ENCODE measurements at regions not wholly inside any gene's neighbourhood (a gene's known extent, or its start where the extent isn't known, plus 50 kb on each side); places are given as distances from the start of the nearest gene placed in this dataset.

DNA sequence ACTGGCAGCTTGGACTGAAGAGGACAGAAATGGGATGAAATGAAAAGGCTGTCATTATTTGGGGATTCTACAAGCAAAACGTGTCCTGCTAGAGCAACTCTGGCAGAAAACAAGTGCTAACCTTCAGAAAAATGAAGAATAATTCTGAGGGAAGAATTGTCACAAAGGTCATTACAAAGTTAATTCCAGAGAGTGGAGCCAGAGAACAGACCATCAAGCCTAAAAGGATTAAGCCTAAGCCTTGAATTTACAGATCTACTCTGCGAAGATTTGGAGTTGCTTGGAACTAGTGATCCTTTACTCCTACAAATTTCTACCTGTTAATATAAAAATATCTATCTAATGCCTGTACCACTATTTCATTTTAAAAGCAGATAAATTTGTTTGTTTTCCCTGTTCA lies 1077.3 kb upstream of the CNTN5 start:
- H3K4me1 ChIP-seq (ENCODE audit: control insufficient read depth, extremely low read depth, insufficient read depth, low read length) = no peaks in the 10 kb centered on the region
- dilution Hi-C loops (cut with MboI; ENCODE audit: extremely low pct_ligation_motif_present, low sequenced_read_pairs) = no loop called here
- H3K36me3 ChIP-seq (ENCODE audit: control insufficient read depth in 2 of 2, extremely low read depth in 1 of 2, insufficient read depth in 2 of 2, low read length in 2 of 2) = no peaks in the 10 kb centered on the region
- no peak overlapping the region for H3K9ac ChIP-seq (ENCODE audit: control insufficient read depth, extremely low read depth, insufficient read depth, low read length)
- TF ChIP-seq EZH2 (IDR thresholded peaks at IDR 0.05; ENCODE audit: low read length) = no peak
- no peak overlapping the region for H3K4me3 ChIP-seq (ENCODE audit: control insufficient read depth in 2 of 3, extremely low read depth in 1 of 3, insufficient read depth in 2 of 3, low read depth in 1 of 3, low read length in 3 of 3)
- FAIRE-seq (no peak), DNase-seq (ENCODE audit: low read depth, low spot score) (no peak)
- H3K9me3 ChIP-seq (ENCODE audit: control insufficient read depth, low read depth, low read length) = no peaks in the 10 kb centered on the region
- H2AFZ ChIP-seq (ENCODE audit: control insufficient read depth, low read length) = no peak overlapping the region
- H3K79me2 ChIP-seq (ENCODE audit: control insufficient read depth, insufficient read depth, low read length) = no peaks in the 10 kb centered on the region
- H4K20me1 ChIP-seq (ENCODE audit: control insufficient read depth, extremely low read depth, insufficient read depth, low read length) = no peaks in the 10 kb centered on the region
- H3K27me3 ChIP-seq (ENCODE audit: control insufficient read depth, extremely low read depth, insufficient read depth, low read length) = no peaks in the 10 kb centered on the region
- H3K27ac ChIP-seq (ENCODE audit: control insufficient read depth, insufficient read depth, low read length) = no peak overlapping the region
- H3K4me2 ChIP-seq (ENCODE audit: control insufficient read depth, extremely low read depth, insufficient read depth, low read depth, low read length) = no peak overlapping the region
- no peaks in the 10 kb centered on the region for H3K9me1 ChIP-seq (ENCODE audit: control insufficient read depth, extremely low read depth, insufficient read depth, low read length)

DNA sequence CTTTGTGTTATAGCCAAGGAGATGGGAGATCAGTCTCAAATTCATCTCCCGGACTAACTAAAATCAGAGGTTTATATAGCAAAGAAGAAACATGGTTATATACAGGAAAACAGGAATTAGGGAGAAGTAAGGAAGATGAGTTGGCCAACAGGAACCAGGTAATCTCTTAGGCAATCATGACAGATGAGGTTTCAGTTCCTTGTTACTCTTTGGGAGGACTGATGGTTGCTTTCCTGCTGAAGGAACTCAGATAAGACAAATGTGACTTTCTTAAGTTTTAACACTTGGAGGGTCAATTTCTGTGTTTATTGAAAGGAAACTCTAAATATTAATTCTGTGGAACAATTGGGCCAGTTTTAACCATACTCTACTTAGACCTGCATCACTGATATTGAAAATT lies 1072.0 kb upstream of the CNTN5 start:
- no peak overlapping the region for H3K4me3 ChIP-seq (ENCODE audit: control insufficient read depth in 2 of 3, extremely low read depth in 1 of 3, insufficient read depth in 2 of 3, low read depth in 1 of 3, low read length in 3 of 3)
- TF ChIP-seq, protein P1, sequence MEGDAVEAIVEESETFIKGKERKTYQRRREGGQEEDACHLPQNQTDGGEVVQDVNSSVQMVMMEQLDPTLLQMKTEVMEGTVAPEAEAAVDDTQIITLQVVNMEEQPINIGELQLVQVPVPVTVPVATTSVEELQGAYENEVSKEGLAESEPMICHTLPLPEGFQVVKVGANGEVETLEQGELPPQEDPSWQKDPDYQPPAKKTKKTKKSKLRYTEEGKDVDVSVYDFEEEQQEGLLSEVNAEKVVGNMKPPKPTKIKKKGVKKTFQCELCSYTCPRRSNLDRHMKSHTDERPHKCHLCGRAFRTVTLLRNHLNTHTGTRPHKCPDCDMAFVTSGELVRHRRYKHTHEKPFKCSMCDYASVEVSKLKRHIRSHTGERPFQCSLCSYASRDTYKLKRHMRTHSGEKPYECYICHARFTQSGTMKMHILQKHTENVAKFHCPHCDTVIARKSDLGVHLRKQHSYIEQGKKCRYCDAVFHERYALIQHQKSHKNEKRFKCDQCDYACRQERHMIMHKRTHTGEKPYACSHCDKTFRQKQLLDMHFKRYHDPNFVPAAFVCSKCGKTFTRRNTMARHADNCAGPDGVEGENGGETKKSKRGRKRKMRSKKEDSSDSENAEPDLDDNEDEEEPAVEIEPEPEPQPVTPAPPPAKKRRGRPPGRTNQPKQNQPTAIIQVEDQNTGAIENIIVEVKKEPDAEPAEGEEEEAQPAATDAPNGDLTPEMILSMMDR (optimal IDR thresholded peaks at IDR 0.05 in 1 of 3, IDR thresholded peaks at IDR 0.05 in 1 of 3, conservative IDR thresholded peaks at IDR 0.05 in 1 of 3; ENCODE audit: extremely low read depth in 1 of 3, insufficient read depth in 2 of 3, low read length in 3 of 3) = no peak
- TF ChIP-seq EZH2 (IDR thresholded peaks at IDR 0.05; ENCODE audit: low read length) = no peak
- no peaks in the 10 kb centered on the region for H3K4me1 ChIP-seq (ENCODE audit: control insufficient read depth, extremely low read depth, insufficient read depth, low read length)
- FAIRE-seq = no peak
- no peaks in the 10 kb centered on the region for H3K9me1 ChIP-seq (ENCODE audit: control insufficient read depth, extremely low read depth, insufficient read depth, low read length)
- no peak overlapping the region for H2AFZ ChIP-seq (ENCODE audit: control insufficient read depth, low read length)
- no peaks in the 10 kb centered on the region for H3K79me2 ChIP-seq (ENCODE audit: control insufficient read depth, insufficient read depth, low read length)
- H3K9me3 ChIP-seq (ENCODE audit: control insufficient read depth, low read depth, low read length) = no peaks in the 10 kb centered on the region
- dilution Hi-C loops (cut with MboI; ENCODE audit: extremely low pct_ligation_motif_present, low sequenced_read_pairs) = no loop called here
- H3K36me3 ChIP-seq (ENCODE audit: control insufficient read depth in 2 of 2, extremely low read depth in 1 of 2, insufficient read depth in 2 of 2, low read length in 2 of 2) = no peaks in the 10 kb centered on the region
- no peak overlapping the region for H3K27ac ChIP-seq (ENCODE audit: control insufficient read depth, insufficient read depth, low read length)
- H4K20me1 ChIP-seq (ENCODE audit: control insufficient read depth, extremely low read depth, insufficient read depth, low read length) = no peaks in the 10 kb centered on the region
- no peaks in the 10 kb centered on the region for H3K27me3 ChIP-seq (ENCODE audit: control insufficient read depth, extremely low read depth, insufficient read depth, low read length)
- H3K4me2 ChIP-seq (ENCODE audit: control insufficient read depth, extremely low read depth, insufficient read depth, low read depth, low read length) = no peak overlapping the region
- H3K9ac ChIP-seq (ENCODE audit: control insufficient read depth, extremely low read depth, insufficient read depth, low read length) = no peak overlapping the region
- no peak for DNase-seq (ENCODE audit: low read depth, low spot score)

DNA sequence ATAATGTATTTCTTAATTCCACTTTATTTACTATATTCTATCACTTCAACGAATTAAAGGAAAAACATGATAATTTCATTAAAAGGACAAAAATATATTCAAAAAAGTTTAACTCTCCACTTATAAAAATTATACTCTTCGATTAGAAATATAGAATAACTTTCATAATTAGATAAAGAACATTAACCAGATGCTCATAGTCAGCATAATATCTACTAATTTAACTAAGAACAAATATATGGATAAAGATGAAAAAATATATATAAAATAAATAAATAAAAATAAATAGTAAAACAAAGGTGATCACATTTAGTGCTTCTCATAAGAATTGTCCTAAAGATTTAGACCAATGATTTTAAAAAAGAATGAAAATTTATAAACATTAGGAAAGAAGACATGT lies 1065.2 kb upstream of the CNTN5 start:
- Histone ChIP-seq H2AFZ (ENCODE audit: control insufficient read depth, low read length) (no peak overlapping the region), H3K27me3 (ENCODE audit: control insufficient read depth, extremely low read depth, insufficient read depth, low read length) (no peaks in the 10 kb centered on the region), H3K79me2 (ENCODE audit: control insufficient read depth, insufficient read depth, low read length) (no peaks in the 10 kb centered on the region), H3K9me3 (ENCODE audit: control insufficient read depth, low read depth, low read length) (no peaks in the 10 kb centered on the region), H3K36me3 (ENCODE audit: control insufficient read depth in 2 of 2, extremely low read depth in 1 of 2, insufficient read depth in 2 of 2, low read length in 2 of 2) (no peaks in the 10 kb centered on the region), H3K9ac (ENCODE audit: control insufficient read depth, extremely low read depth, insufficient read depth, low read length) (no peak overlapping the region), H3K4me2 (ENCODE audit: control insufficient read depth, extremely low read depth, insufficient read depth, low read depth, low read length) (no peak overlapping the region), H3K4me3 (ENCODE audit: control insufficient read depth in 2 of 3, extremely low read depth in 1 of 3, insufficient read depth in 2 of 3, low read depth in 1 of 3, low read length in 3 of 3) (no peak overlapping the region), H3K27ac (ENCODE audit: control insufficient read depth, insufficient read depth, low read length) (no peak overlapping the region), H3K9me1 (ENCODE audit: control insufficient read depth, extremely low read depth, insufficient read depth, low read length) (no peaks in the 10 kb centered on the region), H4K20me1 (ENCODE audit: control insufficient read depth, extremely low read depth, insufficient read depth, low read length) (no peaks in the 10 kb centered on the region), H3K4me1 (ENCODE audit: control insufficient read depth, extremely low read depth, insufficient read depth, low read length) (no peaks in the 10 kb centered on the region)
- FAIRE-seq = no peak
- TF ChIP-seq, protein P1 (optimal IDR thresholded peaks at IDR 0.05 in 1 of 3, IDR thresholded peaks at IDR 0.05 in 1 of 3, conservative IDR thresholded peaks at IDR 0.05 in 1 of 3; ENCODE audit: extremely low read depth in 1 of 3, insufficient read depth in 2 of 3, low read length in 3 of 3) = no peak
- no peak for TF ChIP-seq EZH2 (IDR thresholded peaks at IDR 0.05; ENCODE audit: low read length)
- DNase-seq (ENCODE audit: low read depth, low spot score) = no peak
- dilution Hi-C loops (cut with MboI; ENCODE audit: extremely low pct_ligation_motif_present, low sequenced_read_pairs) = no loop called here
